Adrenal gland (tissue), 5 donors: ENCODE measurements at regions not wholly inside any gene's neighbourhood (a gene's known extent, or its start where the extent isn't known, plus 50 kb on each side); places are given as distances from the start of the nearest gene placed in this dataset.

Experiments
- POLR2A ChIP-seq, 2 donors: fragments of 450-650 bp; IDR thresholded peaks; one replicate each; pipeline ENCODE4 v1.6.1; 2017; ENCODE audit warnings: antibody characterized with exemption in 2 of 2, mild to moderate bottlenecking in 2 of 2, moderate library complexity in 1 of 2
- TF ChIP-seq, protein P1 (sequence below), 6 experiments: fragments of 450-650 bp in 4 of 6; fragments of 200-600 bp in 2 of 6; sonication (generic) in 1 of 6; IDR thresholded peaks; 1 replicate in 5 of 6; 2 replicates in 1 of 6; pipeline versions ENCODE4 v1.5.1 to v1.8.0; 2016 to 2021; ENCODE audit warnings: antibody characterized with exemption in 6 of 6, mild to moderate bottlenecking in 2 of 6, moderate library complexity in 1 of 6
- donor health status: DM: no; HTN: no; CAD: no.

DNA sequence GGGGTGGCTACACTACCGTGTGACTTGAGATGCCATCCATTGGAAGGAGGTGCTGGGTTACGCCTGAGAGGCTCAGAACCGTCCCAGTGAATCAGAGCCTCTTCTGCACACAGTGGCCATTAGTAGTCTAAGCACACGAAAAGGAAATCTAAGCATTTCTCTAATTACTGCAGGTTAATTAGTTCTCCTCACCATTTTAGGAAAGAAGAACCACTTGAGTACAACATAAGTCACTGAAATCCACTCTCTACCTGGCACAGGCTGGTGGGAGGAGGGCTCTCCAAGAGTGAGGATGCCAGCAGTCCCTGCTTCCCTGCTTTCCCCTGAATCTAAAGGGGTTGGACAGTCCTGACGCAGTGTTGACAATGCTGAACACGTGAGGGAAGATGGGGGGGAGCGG lies 606.3 kb downstream of the NPHP4 start:
- TF ChIP-seq, protein P1, sequence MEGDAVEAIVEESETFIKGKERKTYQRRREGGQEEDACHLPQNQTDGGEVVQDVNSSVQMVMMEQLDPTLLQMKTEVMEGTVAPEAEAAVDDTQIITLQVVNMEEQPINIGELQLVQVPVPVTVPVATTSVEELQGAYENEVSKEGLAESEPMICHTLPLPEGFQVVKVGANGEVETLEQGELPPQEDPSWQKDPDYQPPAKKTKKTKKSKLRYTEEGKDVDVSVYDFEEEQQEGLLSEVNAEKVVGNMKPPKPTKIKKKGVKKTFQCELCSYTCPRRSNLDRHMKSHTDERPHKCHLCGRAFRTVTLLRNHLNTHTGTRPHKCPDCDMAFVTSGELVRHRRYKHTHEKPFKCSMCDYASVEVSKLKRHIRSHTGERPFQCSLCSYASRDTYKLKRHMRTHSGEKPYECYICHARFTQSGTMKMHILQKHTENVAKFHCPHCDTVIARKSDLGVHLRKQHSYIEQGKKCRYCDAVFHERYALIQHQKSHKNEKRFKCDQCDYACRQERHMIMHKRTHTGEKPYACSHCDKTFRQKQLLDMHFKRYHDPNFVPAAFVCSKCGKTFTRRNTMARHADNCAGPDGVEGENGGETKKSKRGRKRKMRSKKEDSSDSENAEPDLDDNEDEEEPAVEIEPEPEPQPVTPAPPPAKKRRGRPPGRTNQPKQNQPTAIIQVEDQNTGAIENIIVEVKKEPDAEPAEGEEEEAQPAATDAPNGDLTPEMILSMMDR (IDR thresholded peaks at IDR 0.05), result no peak
- no peak for TF ChIP-seq POLR2A (IDR thresholded peaks at IDR 0.05)
